HepG2 (cell line): ENCODE measurements at regions not wholly inside any gene's neighbourhood (a gene's known extent, or its start where the extent isn't known, plus 50 kb on each side); places are given as distances from the start of the nearest gene placed in this dataset.

Experiments
- ATAC-seq: fragments of 200-7000 bp; cut with Tn5 transposase; 3 replicates; pipeline ENCODE4 v1.9.1; 2020; ENCODE audit warnings: mild to moderate bottlenecking, moderate library complexity
- BruUV-seq: library from RNA; stranded (reverse); fragments of 400-500 nt; replicated peaks from 2 replicates; lab custom pipeline; 2021; lab: Mats Ljungman, UMichigan
- CTCF ChIA-PET: fragments of 300-600 bp; formaldehyde crosslinking; extraction: SDS; loops from one replicate; lab custom pipeline; 2021; ENCODE audit warnings: low total read pairs, inconsistent platforms, low intra/inter-chr PET ratio; lab: Yijun Ruan, JAX
- POLR2A ChIA-PET: fragments of 350-600 bp; sonication (Branson Sonifier 250); formaldehyde crosslinking; loops from one replicate; lab custom pipeline; 2020; ENCODE audit warnings: antibody characterized with exemption, inconsistent platforms; lab: Yijun Ruan, JAX
- DNase-seq: peaks from one replicate; pipeline ENCODE4 v3.0.0-alpha.2; 2015; ENCODE audit warnings: low spot score
- FAIRE-seq: peaks from 3 replicates; lab custom pipeline; 2011; peaks lifted over from hg19 to GRCh38; lab: Jason Lieb, UNC
- H2AFZ ChIP-seq: one replicate; pipeline ENCODE4 v1.6.1; 2011; ENCODE audit warnings: low read length, inconsistent platforms
- H3K27ac ChIP-seq: fragments of 300-600 bp; 3 replicates; pipeline ENCODE4 v1.8.0; 2011; ENCODE audit warnings: mixed run types, mild to moderate bottlenecking, mixed read lengths, low read length, inconsistent platforms; ENCODE audit not compliant: insufficient read depth; ENCODE audit errors: extremely low read length
- H3K27me3 ChIP-seq, 2 experiments: fragments of 200-600 bp in 1 of 2; 2 replicates in 1 of 2; 3 replicates in 1 of 2; pipeline versions ENCODE4 v1.6.0 to v1.8.0; 2011; ENCODE audit warnings: low read length in 2 of 2, mild to moderate bottlenecking in 2 of 2, moderate library complexity in 2 of 2, inconsistent platforms in 1 of 2; ENCODE audit not compliant: insufficient read depth in 2 of 2, control insufficient read depth in 1 of 2
- H3K36me3 ChIP-seq, 2 experiments: fragments of 200-600 bp in 1 of 2; replicated peaks in 1 of 2; 2 replicates in 1 of 2; 3 replicates in 1 of 2; pipeline versions ENCODE4 v1.5.1 to v1.8.0; 2011; ENCODE audit warnings: low read length in 2 of 2, inconsistent platforms in 1 of 2; ENCODE audit not compliant: insufficient read depth in 2 of 2, control insufficient read depth in 1 of 2
- H3K4me1 ChIP-seq: 2 replicates; pipeline ENCODE4 v1.5.1; 2012; ENCODE audit warnings: low read length, inconsistent platforms; ENCODE audit not compliant: insufficient read depth
- H3K4me2 ChIP-seq: 2 replicates; pipeline ENCODE4 v1.6.0; 2011; ENCODE audit warnings: low read depth, low read length, inconsistent platforms
- H3K4me3 ChIP-seq, 3 experiments: fragments of 200-600 bp in 1 of 3; sonication (generic), shearing (Covaris generic) in 1 of 3; replicated peaks in 1 of 3; 2 replicates each; pipeline ENCODE4 v1.5.1; 2011 to 2016; ENCODE audit warnings: low read length in 3 of 3, inconsistent platforms in 2 of 3, low read depth in 2 of 3, mild to moderate bottlenecking in 2 of 3, control low read depth in 1 of 3, mixed read lengths in 1 of 3; ENCODE audit not compliant: insufficient read depth in 1 of 3
- H3K79me2 ChIP-seq: one replicate; pipeline ENCODE4 v1.6.1; 2011; ENCODE audit warnings: low read length, inconsistent platforms; ENCODE audit not compliant: insufficient read depth
- H3K9ac ChIP-seq: 2 replicates; pipeline ENCODE4 v1.6.0; 2011; ENCODE audit warnings: mild to moderate bottlenecking, low read depth, low read length, inconsistent platforms; ENCODE audit not compliant: insufficient read depth
- H3K9me3 ChIP-seq: 2 replicates; pipeline ENCODE4 v1.5.1; 2012; ENCODE audit warnings: mild to moderate bottlenecking, low read length
- H4K20me1 ChIP-seq: 2 replicates; pipeline ENCODE4 v1.6.0; 2011; ENCODE audit warnings: inconsistent platforms, mild to moderate bottlenecking, low read length, moderate library complexity; ENCODE audit not compliant: insufficient read depth
- ELF4 ChIP-seq: sonication (generic); formaldehyde crosslinking; IDR thresholded peaks from 2 replicates; pipeline ENCODE4 v1.5.0; 2020; ENCODE audit warnings: missing genetic modification reagents, mild to moderate bottlenecking, moderate library complexity, borderline replicate concordance
- GATAD2A ChIP-seq: IDR thresholded peaks from 2 replicates; pipeline ENCODE4 v1.6.1; 2016
- RARA ChIP-seq: IDR thresholded peaks from 2 replicates; pipeline ENCODE4 v1.6.1; 2016; ENCODE audit warnings: missing genetic modification reagents, missing compliant biosample characterization
- RERE ChIP-seq: IDR thresholded peaks from 2 replicates; pipeline ENCODE4 v1.6.1; 2016; ENCODE audit warnings: low read depth, missing genetic modification reagents, missing compliant biosample characterization
- RFXANK ChIP-seq: IDR thresholded peaks from 2 replicates; pipeline ENCODE4 v1.6.1; 2016
- SMARCC2 ChIP-seq: fragments of 450-650 bp; IDR thresholded peaks from 2 replicates; pipeline ENCODE4 v1.6.1; 2017; ENCODE audit warnings: antibody characterized with exemption, mild to moderate bottlenecking
- ZBTB49 ChIP-seq: sonication (generic); formaldehyde crosslinking; IDR thresholded peaks from 2 replicates; pipeline ENCODE4 v1.4.0; 2020; ENCODE audit warnings: missing genetic modification reagents, borderline replicate concordance
- ZNF12 ChIP-seq: sonication (generic); formaldehyde crosslinking; IDR thresholded peaks from 2 replicates; pipeline ENCODE4 v1.5.0; 2020; ENCODE audit warnings: missing genetic modification reagents
- WGBS: methylation state at CpG from one replicate; pipeline ENCODE4 v1.1.6; 2017; ENCODE audit warnings: low lambda C conversion rate; 5-methylcytosine and 5-hydroxymethylcytosine counted together
- in situ Hi-C: cut with HindIII; loops from 2 replicates; pipeline ENCODE4 v1.10.0; 2017; ENCODE audit warnings: low pct_unique_long_range_greater_than_20kb; ENCODE audit not compliant: extremely low pct_ligation_motif_present
- intact Hi-C: fragments of 100-400 bp; cut with micrococcal nuclease; formaldehyde crosslinking; loops from one replicate; pipeline ENCODE4 v1.10.0; 2022; ENCODE audit not compliant: unreplicated experiment

- no peak overlapping the region for H3K9ac ChIP-seq
- ChIA-PET CTCF (no interaction called here), POLR2A (no interaction called here)
- H3K79me2 ChIP-seq: no peaks in the 10 kb centered on the region
- no peaks in the 10 kb centered on the region for H4K20me1 ChIP-seq
- ATAC-seq (no peak), FAIRE-seq (no peak), DNase-seq (no peak)
- no peaks in the 10 kb centered on the region for H3K27me3 ChIP-seq
- H3K27ac ChIP-seq: no peak overlapping the region
- H3K4me3 ChIP-seq: no peak overlapping the region
- H3K4me1 ChIP-seq: no peaks in the 10 kb centered on the region
- WGBS: 3% methylated on average over 1 of the region's 1 CpG
- peaks cover 16% of the 10 kb centered on the region for H3K9me3 ChIP-seq
- H3K36me3 ChIP-seq: no peaks in the 10 kb centered on the region
- intact Hi-C loops: no loop called here
- in situ Hi-C loops: no loop called here
- no peak overlapping the region for H3K4me2 ChIP-seq
- TF ChIP-seq ZNF12 (CRISPR knock-in tag) (no peak), ELF4 (CRISPR knock-in tag) (no peak), RARA (CRISPR knock-in tag) (no peak), RERE (no peak), GATAD2A (CRISPR knock-in tag) (no peak), SMARCC2 (no peak), RFXANK (no peak), ZBTB49 (CRISPR knock-in tag) (no peak)
- BruUV-seq: no TSS peak
- no peak overlapping the region for H2AFZ ChIP-seq
Measured at GRCh38 chr3:84194029-84194428, 764.8 kb upstream of the CADM2 start.
